GM10266 (cell line): ENCODE measurements at regions not wholly inside any gene's neighbourhood (a gene's known extent, or its start where the extent isn't known, plus 50 kb on each side); places are given as distances from the start of the nearest gene placed in this dataset.

Source experiments
- DNase-seq: peaks from one replicate; pipeline ENCODE4 v3.0.0; 2012; ENCODE audit errors: extremely low spot score
- CTCF ChIP-seq: IDR thresholded peaks from 2 replicates; pipeline ENCODE4 v1.5.1; 2012; ENCODE audit warnings: mild to moderate bottlenecking, low read depth; ENCODE audit not compliant: control insufficient read depth, insufficient read depth; ENCODE audit errors: missing control alignments

- DNase-seq: no peak
- no peak for TF ChIP-seq CTCF
These were observed 70.2 kb downstream of the DACT1 start for GRCh38 chr14:58707949-58708348.

DNA sequence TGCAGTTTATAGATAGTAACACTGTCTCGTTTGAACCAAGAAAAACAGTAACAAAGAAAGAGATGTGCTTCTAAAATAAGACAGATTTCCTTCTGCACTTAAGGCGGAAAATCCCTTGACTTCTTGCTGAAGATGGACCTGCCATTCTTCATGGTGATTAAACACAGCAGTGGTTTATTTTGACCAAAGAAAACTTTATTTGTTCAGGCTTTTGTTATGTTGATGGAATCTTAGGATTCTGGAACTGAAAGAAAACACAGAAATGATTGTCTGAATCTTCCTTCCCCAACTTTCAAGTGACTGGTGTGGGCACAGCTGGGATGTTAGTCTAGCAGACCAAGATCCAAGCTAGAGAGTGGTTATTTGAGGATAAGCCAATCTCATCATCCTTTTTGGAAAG, 72.2 kb downstream of the DACT1 start:
- TF ChIP-seq CTCF: no peak
- DNase-seq: no peak

- TF ChIP-seq CTCF: no peak
- no peak for DNase-seq
These were observed 73.6 kb downstream of the DACT1 start for GRCh38 chr14:58711382-58711781.

DNA sequence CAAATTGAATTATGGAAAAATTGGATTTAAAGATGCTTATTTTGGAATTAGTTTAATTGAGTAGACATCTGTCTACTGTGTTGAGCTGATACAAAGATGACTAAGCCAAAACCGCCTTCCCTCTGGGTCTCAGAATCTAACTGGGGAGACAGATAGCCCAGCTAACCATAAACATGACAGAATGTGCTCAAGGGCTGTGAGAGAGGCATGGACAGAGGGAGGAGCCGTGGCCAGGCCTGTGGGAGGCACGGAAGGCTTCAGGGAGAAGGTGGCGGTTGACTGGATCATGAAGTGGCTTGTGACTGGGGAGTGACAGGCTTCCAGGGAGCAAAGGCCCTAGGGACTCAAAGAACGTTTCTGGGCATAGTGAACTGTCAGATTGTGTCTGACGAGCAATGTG, 74.6 kb downstream of the DACT1 start:
- no peak for TF ChIP-seq CTCF
- DNase-seq: no peak

- TF ChIP-seq CTCF: no peak
- no peak for DNase-seq
These were observed 75.9 kb downstream of the DACT1 start for GRCh38 chr14:58713677-58714076.

DNA sequence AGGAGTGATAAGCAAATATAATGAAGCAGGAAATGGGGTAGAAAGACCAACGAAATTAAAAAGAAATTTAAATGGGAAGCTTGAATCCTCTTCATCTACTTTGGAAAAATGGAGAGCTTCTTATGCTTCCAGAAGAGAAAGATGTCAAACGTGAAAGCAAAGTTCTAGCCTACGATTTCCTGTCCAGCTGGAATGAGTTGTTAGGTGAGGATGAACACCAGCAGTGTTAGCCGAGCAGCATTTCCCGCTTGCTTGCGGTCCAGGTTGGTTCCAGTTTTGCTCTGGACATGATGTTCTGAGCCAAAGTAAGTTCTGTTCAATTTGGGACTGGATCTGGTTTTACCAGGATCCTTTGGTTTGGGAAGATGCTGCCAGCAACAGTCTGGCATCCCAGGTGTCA, 78.9 kb downstream of the DACT1 start:
- DNase-seq: no peak
- TF ChIP-seq CTCF: no peak

GRCh38 chr14:58717211-58717610, 79.4 kb downstream of the DACT1 start:
- TF ChIP-seq CTCF: no peak
- no peak for DNase-seq
